IPS-18a (cell line): ENCODE measurements at regions not wholly inside any gene's neighbourhood (a gene's known extent, or its start where the extent isn't known, plus 50 kb on each side); places are given as distances from the start of the nearest gene placed in this dataset.
"Not testable (repeated sequence)": the region's sequence is repeated elsewhere in the genome, so short reads cannot be mapped to it uniquely, and the experiment has no call there.

Experiments used
- H3K27ac ChIP-seq: one replicate; pipeline ENCODE4 v1.5.1; 2013; ENCODE audit warnings: low read length
- H3K27me3 ChIP-seq: one replicate; pipeline ENCODE4 v1.6.1; 2013; ENCODE audit warnings: mild to moderate bottlenecking, low read length; ENCODE audit not compliant: control insufficient read depth, insufficient read depth
- H3K36me3 ChIP-seq: one replicate; pipeline ENCODE4 v1.6.1; 2013; ENCODE audit warnings: low read depth, low read length; ENCODE audit not compliant: control insufficient read depth
- H3K4me1 ChIP-seq: one replicate; pipeline ENCODE4 v1.6.1; 2013; ENCODE audit warnings: low read depth, low read length; ENCODE audit not compliant: control insufficient read depth
- H3K4me3 ChIP-seq: one replicate; pipeline ENCODE4 v1.5.1; 2013; ENCODE audit warnings: low read length
- H3K9ac ChIP-seq: one replicate; pipeline ENCODE4 v1.6.1; 2013; ENCODE audit warnings: mild to moderate bottlenecking, low read length, moderate library complexity
- H3K9me3 ChIP-seq: one replicate; pipeline ENCODE4 v1.6.1; 2013; ENCODE audit warnings: low read depth, low read length; ENCODE audit not compliant: control insufficient read depth

DNA sequence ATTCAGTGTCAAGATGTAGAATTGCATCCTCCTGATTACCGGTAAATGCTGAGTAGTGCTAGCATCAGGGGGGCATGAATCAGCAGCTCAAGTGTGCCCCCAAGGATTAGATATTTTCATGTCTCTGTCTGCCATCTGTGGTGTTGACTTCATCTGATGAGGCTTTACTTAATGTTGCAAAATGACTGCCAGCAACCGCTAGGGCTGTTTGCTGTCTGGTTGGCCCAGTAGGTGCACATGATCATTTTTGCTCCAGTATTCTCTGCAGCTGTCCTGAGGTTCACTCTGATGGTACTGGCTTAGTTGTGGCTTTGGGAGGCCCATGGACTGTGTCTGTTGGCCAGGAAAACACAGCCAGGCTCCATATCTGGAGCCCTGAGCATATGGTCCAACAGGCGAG lies 316.4 kb downstream of the SOX2 start:
- Histone ChIP-seq H3K4me3 (no peak overlapping the region), H3K36me3 (no peaks in the 10 kb centered on the region), H3K27ac (no peak overlapping the region), H3K9me3 (no peaks in the 10 kb centered on the region), H3K4me1 (no peaks in the 10 kb centered on the region), H3K27me3 (no peaks in the 10 kb centered on the region), H3K9ac (no peak overlapping the region)

DNA sequence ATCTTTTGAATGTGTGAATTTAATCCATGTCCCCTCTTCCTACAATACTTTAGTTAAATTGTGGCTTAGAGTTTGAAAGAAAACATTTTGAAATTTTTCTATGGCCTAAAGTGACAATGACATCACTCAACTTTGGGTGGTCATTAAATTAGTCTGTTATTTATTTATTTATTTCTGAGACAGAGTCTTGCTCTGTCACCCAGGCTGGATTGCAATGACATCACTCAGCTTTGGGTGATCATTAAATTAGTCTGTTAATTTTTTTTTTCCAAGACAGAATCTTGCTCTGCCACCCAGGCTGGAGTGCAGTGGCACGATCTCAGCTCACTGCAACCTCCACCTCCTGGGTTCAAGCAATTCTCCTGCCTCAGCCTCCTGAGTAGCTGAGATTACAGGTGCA lies 322.5 kb downstream of the SOX2 start:
- not testable (repeated sequence) for H3K36me3 ChIP-seq, H3K9ac ChIP-seq, H3K4me3 ChIP-seq, H3K27me3 ChIP-seq, H3K27ac ChIP-seq, H3K9me3 ChIP-seq, H3K4me1 ChIP-seq

DNA sequence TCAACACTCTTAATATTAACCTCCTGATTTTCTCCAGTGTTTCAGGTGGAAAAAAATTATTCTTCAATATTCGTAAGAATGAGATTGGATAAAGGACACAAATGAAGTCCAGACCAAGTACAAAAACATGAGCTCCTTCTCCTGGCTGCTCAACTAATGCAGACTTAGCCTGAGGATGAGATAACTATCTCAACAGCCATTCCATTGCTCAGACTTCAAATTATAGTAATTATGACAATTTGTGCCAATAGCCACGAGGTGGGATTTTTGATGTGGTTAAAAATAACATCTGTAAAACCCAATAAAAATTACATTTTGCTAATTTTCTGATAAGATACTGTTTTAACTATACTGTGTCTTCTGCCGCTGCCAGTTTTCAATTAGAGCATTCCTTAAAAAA lies 323.6 kb downstream of the SOX2 start:
- no peaks in the 10 kb centered on the region for H3K9me3 ChIP-seq
- H3K27me3 ChIP-seq = no peaks in the 10 kb centered on the region

DNA sequence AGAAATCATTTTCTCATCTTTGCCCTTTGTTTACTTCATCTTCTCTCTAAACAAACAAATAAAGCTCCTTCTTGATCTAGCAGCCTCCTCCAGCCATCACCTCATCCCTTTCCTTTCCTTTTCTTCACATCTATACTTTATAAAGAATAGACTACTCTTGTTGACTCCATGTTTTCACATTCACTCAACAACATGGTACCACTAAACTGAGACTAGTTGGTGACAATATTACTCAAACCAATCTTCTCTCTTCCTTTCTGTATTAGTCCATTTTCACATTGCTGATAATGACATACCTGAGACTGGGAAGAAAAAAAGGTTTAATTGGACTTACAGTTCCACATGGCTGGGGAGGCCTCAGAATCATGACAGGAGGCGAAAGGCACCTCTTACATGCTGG lies 324.7 kb downstream of the SOX2 start:
- Histone ChIP-seq H3K27ac (no peak overlapping the region), H3K4me3 (no peak overlapping the region), H3K27me3 (no peaks in the 10 kb centered on the region)

More for the DNA sequence above, 323.6 kb downstream of the SOX2 start:
- H3K9ac ChIP-seq = no peak overlapping the region
- H3K4me3 ChIP-seq = no peak overlapping the region
- H3K27ac ChIP-seq = no peak overlapping the region
- no peaks in the 10 kb centered on the region for H3K36me3 ChIP-seq
- no peaks in the 10 kb centered on the region for H3K4me1 ChIP-seq

DNA sequence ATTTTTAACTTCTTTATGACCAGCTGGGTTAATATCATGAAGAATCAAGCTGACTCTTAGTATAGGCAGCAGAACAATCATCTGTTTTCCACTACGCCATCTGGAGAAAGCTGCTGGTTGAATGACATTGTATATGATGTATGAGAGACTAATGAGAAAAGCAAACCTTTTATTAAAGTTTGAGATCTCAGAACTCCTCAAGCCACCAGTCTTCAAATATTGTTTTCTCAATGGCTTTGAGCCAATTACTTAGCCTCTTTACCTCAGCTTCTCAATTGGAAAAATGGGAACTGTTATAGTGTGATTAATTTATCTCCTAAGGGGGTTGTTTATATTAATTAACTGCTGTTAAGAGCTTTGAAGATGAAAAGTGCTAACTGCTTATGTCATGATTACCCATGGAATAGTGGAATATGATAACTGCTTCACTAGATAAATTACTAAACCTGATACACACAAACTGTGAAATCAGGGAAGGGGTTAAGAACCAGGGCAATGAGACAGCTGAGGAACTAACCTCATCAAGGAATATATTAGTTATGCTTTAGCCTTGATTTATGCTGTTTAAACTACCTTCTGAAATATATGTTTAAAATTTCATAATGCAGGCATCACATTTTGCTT lies 330.1 kb downstream of the SOX2 start:
- Histone ChIP-seq H3K27me3 (no peaks in the 10 kb centered on the region), H3K9ac (no peak overlapping the region), H3K4me1 (no peaks in the 10 kb centered on the region), H3K9me3 (no peaks in the 10 kb centered on the region), H3K27ac (no peak overlapping the region), H3K4me3 (no peak overlapping the region), H3K36me3 (no peaks in the 10 kb centered on the region)

More for the DNA sequence above, 324.7 kb downstream of the SOX2 start:
- no peak overlapping the region for H3K9ac ChIP-seq
- no peaks in the 10 kb centered on the region for H3K36me3 ChIP-seq
- no peaks in the 10 kb centered on the region for H3K4me1 ChIP-seq
- no peaks in the 10 kb centered on the region for H3K9me3 ChIP-seq

DNA sequence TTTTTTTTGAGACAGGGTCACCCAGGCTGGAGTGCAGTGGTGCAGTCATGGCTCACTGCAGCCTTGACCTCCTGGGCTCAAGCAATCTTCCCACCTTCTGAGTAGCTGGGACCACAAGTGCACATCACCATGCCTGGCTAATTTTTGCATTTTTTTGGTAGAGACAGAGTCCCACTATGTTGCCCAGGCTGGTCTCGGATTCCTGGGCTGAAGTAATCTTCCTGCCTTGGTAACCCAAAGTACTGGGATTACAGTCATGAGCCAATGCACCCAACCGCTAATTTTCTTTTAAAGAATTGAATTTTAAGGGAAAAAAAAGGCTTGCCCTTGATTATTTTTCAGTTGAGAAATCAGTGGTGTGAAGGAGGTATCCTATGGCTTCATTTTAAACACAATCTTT lies 334.0 kb downstream of the SOX2 start:
- no peak overlapping the region for H3K4me3 ChIP-seq
- H3K27me3 ChIP-seq = no peaks in the 10 kb centered on the region
- no peak overlapping the region for H3K9ac ChIP-seq

DNA sequence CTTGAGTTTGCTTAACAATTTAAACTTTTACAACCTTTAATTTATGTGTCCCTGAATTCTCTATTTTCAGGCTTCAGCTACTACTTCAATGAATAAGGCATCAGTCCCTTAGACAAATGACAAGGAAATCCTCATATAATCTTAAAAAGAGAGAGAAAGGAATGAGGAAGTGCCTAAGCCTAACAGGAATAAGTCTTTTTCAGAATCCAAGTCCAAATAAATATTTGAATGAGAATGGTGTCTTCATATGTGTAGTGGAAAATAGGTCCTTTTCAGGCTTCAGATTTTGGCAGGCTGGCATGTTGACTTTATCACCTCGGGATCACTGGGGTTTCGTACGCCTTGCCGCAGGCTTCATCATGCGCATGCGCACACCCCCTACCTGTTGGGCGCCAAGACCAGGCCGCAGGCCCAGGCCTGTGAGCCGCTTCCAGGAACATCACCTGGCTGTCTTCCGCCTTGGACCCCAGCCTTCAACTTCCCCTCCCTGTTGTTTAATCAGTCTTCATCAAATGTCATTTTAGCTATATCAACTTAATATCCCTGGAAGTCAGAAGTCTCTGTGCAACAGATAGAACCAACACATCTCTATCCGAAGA lies 334.5 kb downstream of the SOX2 start:
- H3K4me3 ChIP-seq = no peak overlapping the region
- no peaks in the 10 kb centered on the region for H3K36me3 ChIP-seq
- H3K4me1 ChIP-seq = no peaks in the 10 kb centered on the region
- H3K27me3 ChIP-seq = no peaks in the 10 kb centered on the region
- no peak overlapping the region for H3K27ac ChIP-seq
- H3K9ac ChIP-seq = no peak overlapping the region
- H3K9me3 ChIP-seq = no peaks in the 10 kb centered on the region

More for the DNA sequence above, 334.0 kb downstream of the SOX2 start:
- Histone ChIP-seq H3K27ac (no peak overlapping the region), H3K36me3 (no peaks in the 10 kb centered on the region), H3K9me3 (no peaks in the 10 kb centered on the region), H3K4me1 (no peaks in the 10 kb centered on the region)

DNA sequence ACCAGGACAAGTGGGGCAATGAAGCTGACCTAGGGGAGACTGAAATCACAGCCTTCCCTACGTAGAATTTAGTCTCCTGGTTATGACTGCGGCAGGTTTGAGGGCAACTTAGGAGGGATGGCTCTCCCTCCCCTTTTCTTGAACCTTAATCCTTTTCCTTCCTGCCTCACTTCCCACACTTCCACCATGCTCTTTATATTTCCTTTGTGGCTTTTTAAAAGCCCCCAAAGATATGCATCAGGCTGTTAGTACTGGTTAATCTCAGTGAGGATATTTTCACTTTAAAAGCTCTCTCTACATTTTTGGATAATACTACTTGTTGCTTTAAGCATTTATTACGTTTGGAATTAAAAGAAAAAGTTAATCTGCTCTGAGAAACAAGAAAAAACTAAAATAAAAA lies 339.2 kb downstream of the SOX2 start:
- Histone ChIP-seq H3K9me3 (no peaks in the 10 kb centered on the region), H3K9ac (no peak overlapping the region), H3K4me3 (no peak overlapping the region), H3K27me3 (no peaks in the 10 kb centered on the region), H3K27ac (no peak overlapping the region), H3K36me3 (no peaks in the 10 kb centered on the region), H3K4me1 (no peaks in the 10 kb centered on the region)

DNA sequence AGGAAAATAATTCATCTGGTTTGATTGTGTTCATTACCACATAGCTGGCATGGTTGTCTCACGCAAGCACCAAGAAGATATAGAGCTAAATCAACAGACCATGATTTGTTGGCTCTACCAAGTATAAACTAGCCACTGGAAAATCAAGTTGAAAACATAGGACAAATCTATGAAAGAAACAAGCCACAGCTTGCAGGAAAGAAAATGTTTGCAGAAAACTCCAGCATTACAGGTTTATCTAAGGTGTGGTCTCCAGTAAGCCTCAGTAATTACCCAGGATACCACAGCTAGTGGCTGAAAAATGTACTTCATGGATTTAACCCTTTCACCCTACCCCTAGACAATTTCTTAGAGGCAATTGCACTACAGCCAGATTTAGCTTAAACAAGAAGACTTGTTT lies 340.6 kb downstream of the SOX2 start:
- H3K9ac ChIP-seq = no peak overlapping the region
- H3K27me3 ChIP-seq = no peaks in the 10 kb centered on the region
- H3K27ac ChIP-seq = no peak overlapping the region
- no peaks in the 10 kb centered on the region for H3K9me3 ChIP-seq
- H3K4me3 ChIP-seq = no peak overlapping the region
- no peaks in the 10 kb centered on the region for H3K4me1 ChIP-seq
- no peaks in the 10 kb centered on the region for H3K36me3 ChIP-seq

DNA sequence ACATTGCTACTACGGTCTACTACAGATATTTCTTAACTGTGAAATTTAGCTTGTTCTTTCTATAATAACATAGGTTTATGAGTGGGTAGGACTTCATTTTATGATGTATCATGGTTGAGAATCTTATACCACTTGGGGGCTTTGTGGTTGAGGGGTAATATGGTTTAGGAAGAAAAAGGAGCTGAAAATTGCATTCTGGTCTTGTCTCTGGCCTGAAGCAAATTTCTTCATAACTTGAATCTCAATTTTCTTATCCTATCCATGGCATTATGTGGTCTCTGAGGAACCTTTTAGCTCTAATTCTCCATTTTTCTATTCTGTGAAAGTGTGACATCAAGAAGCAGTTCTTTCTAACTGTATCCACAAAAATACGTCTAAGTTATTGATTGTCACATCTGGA lies 341.0 kb downstream of the SOX2 start:
- Histone ChIP-seq H3K4me3 (no peak overlapping the region), H3K4me1 (no peaks in the 10 kb centered on the region), H3K9me3 (no peaks in the 10 kb centered on the region), H3K27me3 (no peaks in the 10 kb centered on the region), H3K36me3 (no peaks in the 10 kb centered on the region), H3K9ac (no peak overlapping the region), H3K27ac (no peak overlapping the region)

DNA sequence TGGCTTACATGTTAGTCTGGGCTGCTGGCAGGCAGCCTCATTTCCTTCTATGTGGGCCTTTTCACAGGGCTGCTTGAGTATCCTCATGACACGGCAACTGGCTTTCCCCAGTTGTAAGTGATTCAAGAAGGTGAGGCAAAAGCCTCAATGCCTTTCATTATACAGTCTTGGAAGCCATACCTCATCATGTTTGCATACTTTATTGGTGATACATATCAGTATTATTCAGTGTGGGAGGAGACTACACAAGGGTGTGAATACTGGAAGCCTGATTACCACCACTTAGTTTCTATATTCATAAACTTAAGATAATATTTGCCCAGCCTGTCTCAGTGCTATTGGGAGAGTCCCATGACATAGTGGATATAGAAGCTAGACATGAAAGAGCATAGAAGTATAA lies 346.8 kb downstream of the SOX2 start:
- H3K36me3 ChIP-seq = no peaks in the 10 kb centered on the region
- H3K9ac ChIP-seq = no peak overlapping the region
- no peaks in the 10 kb centered on the region for H3K27me3 ChIP-seq
- no peak overlapping the region for H3K4me3 ChIP-seq
- no peak overlapping the region for H3K27ac ChIP-seq
- no peaks in the 10 kb centered on the region for H3K9me3 ChIP-seq
- no peaks in the 10 kb centered on the region for H3K4me1 ChIP-seq

DNA sequence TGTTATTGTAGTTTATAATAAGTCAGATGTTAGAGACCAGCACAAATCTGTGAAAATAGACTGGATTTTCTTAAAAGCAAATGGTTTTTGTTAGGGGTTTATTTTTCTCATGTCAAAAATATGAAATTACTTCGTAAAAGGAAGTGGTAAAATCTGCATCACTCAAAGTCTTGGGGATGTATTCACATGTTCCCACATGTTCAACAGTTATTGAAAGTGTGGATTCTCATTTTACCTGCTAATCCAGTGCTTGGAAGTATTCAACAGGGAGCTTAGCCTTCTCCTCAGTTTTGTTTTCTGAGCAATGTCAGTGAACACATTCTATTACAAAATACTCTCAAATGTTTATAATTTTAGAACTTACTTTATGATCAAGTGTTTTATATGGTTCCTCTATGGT lies 352.0 kb downstream of the SOX2 start:
- Histone ChIP-seq H3K27me3 (no peaks in the 10 kb centered on the region), H3K9ac (no peak overlapping the region), H3K4me1 (no peaks in the 10 kb centered on the region), H3K9me3 (no peaks in the 10 kb centered on the region), H3K27ac (no peak overlapping the region), H3K36me3 (no peaks in the 10 kb centered on the region), H3K4me3 (no peak overlapping the region)
